ACC112 (cell line): ENCODE measurements at regions not wholly inside any gene's neighbourhood (a gene's known extent, or its start where the extent isn't known, plus 50 kb on each side); places are given as distances from the start of the nearest gene placed in this dataset.
A peak's percentile ranks its signal among the peaks of the same experiment; 100 is the strongest.

Source experiments
- H2AFZ ChIP-seq: fragments of 200-600 bp; sonication (generic); one replicate; pipeline ENCODE4 v1.6.0; 2017; ENCODE audit warnings: antibody characterized with exemption, low read length; ENCODE audit not compliant: unreplicated experiment
- H3K27ac ChIP-seq: fragments of 200-600 bp; sonication (generic); 2 replicates; pipeline ENCODE4 v1.5.1; 2014; ENCODE audit warnings: low read depth, mild to moderate bottlenecking, antibody characterized with exemption, low read length, moderate library complexity
- H3K27me3 ChIP-seq: fragments of 200-600 bp; sonication (generic); 2 replicates; pipeline ENCODE4 v1.6.1; 2014; ENCODE audit warnings: mild to moderate bottlenecking, antibody characterized with exemption, low read length, moderate library complexity, mixed read lengths; ENCODE audit not compliant: insufficient read depth
- H3K36me3 ChIP-seq: fragments of 200-600 bp; sonication (generic); 2 replicates; pipeline ENCODE4 v1.6.1; 2016; ENCODE audit warnings: mild to moderate bottlenecking, antibody characterized with exemption, low read length, moderate library complexity, mixed read lengths; ENCODE audit not compliant: insufficient read depth
- H3K4me1 ChIP-seq: fragments of 200-600 bp; sonication (generic); one replicate; pipeline ENCODE4 v1.6.1; 2016; ENCODE audit warnings: low read length, mixed read lengths; ENCODE audit not compliant: insufficient read depth, unreplicated experiment, control insufficient read depth
- H3K4me3 ChIP-seq: fragments of 200-600 bp; sonication (generic); 2 replicates; pipeline ENCODE4 v1.5.1; 2014; ENCODE audit warnings: mild to moderate bottlenecking, low read depth, low read length
- H3K79me2 ChIP-seq: fragments of 200-600 bp; sonication (generic); one replicate; pipeline ENCODE4 v1.6.0; 2016; ENCODE audit warnings: low read length; ENCODE audit not compliant: control insufficient read depth, unreplicated experiment, insufficient read depth

DNA sequence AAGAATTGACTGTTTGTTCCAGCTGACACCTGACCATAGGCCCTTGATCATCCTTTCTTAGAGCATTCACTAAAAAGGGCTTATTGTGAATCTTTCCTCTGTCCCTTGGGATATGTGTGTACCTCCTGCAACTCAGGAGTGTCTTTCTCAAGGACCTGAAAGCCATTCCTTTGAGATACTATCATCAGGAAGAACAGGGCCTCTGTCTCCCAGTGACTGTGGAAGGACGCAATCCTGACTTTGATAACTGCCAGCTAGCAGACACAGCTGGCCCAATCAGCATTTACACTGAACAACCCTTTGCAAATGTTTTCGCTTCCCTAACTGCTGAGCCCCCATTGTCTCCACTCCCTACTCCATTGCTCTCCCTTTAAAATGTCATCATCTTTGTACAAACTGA is 144.4 kb downstream of the RMI1 start:
- Histone ChIP-seq H2AFZ (no peak overlapping the region), H3K79me2 (no peaks in the 10 kb centered on the region), H3K36me3 (no peaks in the 10 kb centered on the region)

DNA sequence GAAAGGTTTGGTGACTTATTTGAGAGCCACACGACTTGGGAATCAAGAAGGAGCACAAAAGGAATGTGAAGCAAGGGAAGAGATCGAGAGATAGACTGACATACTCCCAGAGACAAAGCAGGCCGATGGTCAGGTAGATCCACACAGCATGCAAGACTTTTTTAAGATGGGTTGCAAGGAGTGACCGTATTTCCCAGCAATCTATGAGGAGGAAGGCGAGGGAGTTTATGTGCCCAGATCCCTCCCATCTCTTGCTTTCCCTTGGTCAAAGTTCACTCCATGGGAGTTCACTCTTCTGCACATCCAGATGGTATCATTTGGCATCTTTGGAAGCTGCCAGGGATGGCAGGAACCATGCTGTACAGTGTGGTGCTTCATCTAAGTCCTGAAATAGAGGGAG is 148.9 kb downstream of the RMI1 start:
- no peaks in the 10 kb centered on the region for H3K36me3 ChIP-seq
- H3K4me1 ChIP-seq: no peaks in the 10 kb centered on the region
- no peak overlapping the region for H2AFZ ChIP-seq
- no peak overlapping the region for H3K27ac ChIP-seq
- no peaks in the 10 kb centered on the region for H3K79me2 ChIP-seq
- no peak overlapping the region for H3K4me3 ChIP-seq
- H3K27me3 ChIP-seq: peaks cover 4% of the 10 kb centered on the region; the same call in 1 of the 2 replicates

More for the DNA sequence above, 144.4 kb downstream of the RMI1 start:
- peaks cover 4% of the 10 kb centered on the region; the same call in 1 of the 2 replicates for H3K27me3 ChIP-seq
- H3K4me1 ChIP-seq: no peaks in the 10 kb centered on the region
- no peak overlapping the region for H3K4me3 ChIP-seq
- no peak overlapping the region for H3K27ac ChIP-seq

DNA sequence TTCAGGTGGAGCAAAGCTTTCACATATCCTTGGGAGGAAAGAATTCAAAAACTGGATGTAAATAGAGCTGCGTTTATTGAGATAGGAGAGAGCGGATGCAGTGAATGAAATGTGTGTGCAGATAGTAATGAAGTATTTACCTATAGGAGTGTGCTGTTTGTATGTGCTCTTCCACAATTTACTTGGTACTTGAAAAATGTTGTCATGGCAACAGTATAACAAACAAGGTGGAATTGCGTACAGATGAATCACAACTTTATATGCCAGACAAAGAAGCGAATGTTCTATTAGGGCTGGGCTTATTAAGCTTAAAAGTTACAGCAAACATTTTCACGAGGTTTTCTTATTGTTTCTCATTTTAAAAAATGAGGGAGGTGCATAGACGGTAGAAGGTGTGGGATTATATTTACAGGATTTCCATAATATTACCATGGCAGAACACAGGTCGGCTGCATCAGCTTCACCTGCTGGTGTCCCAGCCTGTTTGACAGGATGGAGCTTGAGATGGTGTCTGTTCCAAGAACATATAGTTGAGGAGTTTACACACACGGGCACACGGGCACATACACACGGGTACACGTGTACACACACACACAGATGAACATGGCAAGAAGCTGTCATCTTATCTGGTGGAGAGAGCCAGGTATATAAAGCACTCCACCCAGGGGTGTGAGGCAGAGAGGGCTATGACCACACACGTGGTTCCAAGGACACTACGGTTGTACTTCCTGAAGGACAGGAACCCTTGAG is 155.7 kb downstream of the RMI1 start:
- Histone ChIP-seq H3K27me3 (peaks cover 29% of the 10 kb centered on the region), H3K27ac (no peak overlapping the region), H3K36me3 (no peaks in the 10 kb centered on the region), H3K79me2 (no peaks in the 10 kb centered on the region), H3K4me1 (peaks cover 3% of the 10 kb centered on the region), H3K4me3 (no peak overlapping the region), H2AFZ (no peak overlapping the region)

DNA sequence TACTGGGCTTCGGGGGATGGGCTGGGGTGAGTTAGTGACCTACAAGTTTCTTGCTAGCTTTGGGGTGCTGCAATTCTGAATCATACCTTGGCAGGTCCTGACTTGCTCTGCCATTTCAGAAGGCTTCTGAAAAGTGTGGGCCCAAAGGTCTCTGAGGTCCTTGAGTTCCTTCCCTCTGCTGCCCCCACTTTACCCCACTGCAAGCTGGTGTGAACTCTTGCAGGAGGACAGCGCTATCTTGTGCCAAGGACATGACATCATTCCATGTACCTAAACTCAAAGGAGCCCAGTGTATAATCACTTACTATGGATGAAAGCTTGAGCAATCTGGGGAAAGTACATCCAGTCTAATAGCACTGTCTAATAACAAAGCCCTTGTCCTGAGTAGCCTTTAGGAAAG is 157.4 kb downstream of the RMI1 start:
- Histone ChIP-seq H3K4me3 (no peak overlapping the region), H3K4me1 (peaks cover 3% of the 10 kb centered on the region), H3K79me2 (no peaks in the 10 kb centered on the region), H2AFZ (no peak overlapping the region), H3K36me3 (no peaks in the 10 kb centered on the region), H3K27ac (no peak overlapping the region), H3K27me3 (peaks cover 43% of the 10 kb centered on the region)

DNA sequence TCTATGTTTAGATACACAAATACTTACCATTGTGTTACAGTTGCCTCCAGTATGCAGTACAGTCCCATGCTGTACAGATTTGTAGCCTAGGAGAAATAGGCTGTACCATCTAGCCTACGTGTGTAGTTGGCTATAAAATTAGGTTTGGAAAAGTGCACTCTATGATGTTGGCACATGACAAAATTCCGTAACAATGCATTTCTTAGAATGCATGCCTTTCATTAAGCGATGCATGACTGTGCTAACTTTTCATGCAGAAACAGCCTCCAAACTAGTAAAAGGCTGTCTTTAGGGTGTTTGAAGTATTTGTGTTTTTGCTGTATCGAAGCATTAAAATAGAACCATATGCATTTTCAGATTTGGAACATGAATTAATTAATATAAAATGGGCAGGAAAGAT is 157.9 kb downstream of the RMI1 start:
- Histone ChIP-seq H3K27ac (no peak overlapping the region), H3K4me3 (no peak overlapping the region), H2AFZ (no peak overlapping the region), H3K4me1 (peaks cover 3% of the 10 kb centered on the region), H3K79me2 (no peaks in the 10 kb centered on the region), H3K36me3 (no peaks in the 10 kb centered on the region), H3K27me3 (peaks cover 43% of the 10 kb centered on the region)

DNA sequence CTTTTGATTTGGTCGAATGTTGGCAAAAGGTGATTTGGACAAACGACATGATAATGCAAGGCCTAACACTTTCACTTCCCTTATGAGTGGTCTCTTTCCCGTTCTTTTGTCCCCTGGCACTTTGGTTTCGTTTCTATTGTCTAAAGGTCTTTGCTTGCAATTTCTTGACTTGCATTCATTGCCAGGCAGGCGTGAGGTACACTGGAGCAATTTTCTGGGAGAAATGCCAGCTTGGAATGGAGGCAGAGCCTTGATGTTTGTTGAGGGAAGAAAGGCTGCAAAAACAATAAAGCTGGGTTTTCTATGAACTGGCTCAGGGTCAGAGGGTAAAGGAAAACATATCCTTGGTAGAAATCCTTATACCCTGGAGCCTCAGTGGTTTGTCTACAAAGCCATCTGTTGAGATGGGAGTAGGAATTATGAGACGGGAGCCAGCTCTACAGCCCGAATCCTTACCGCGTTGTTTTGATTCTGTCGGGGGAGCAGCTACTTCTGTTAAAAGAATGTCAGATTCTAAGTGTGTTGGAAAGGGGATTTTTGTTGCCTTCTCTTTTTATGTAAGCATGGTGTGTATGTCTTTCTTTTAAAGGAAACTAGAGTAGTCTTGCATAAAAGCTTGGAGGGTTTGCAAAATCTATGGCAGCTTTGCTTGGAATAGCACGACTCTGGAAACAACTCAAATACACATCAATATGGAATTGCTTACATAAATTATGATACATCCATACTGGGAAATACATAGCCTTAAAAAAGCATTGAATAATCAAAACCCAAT is 158.9 kb downstream of the RMI1 start:
- Histone ChIP-seq H3K27ac (no peak overlapping the region), H2AFZ (no peak overlapping the region), H3K4me1 (peaks cover 3% of the 10 kb centered on the region), H3K27me3 (peaks cover 47% of the 10 kb centered on the region), H3K4me3 (no peak overlapping the region), H3K36me3 (no peaks in the 10 kb centered on the region), H3K79me2 (no peaks in the 10 kb centered on the region)

DNA sequence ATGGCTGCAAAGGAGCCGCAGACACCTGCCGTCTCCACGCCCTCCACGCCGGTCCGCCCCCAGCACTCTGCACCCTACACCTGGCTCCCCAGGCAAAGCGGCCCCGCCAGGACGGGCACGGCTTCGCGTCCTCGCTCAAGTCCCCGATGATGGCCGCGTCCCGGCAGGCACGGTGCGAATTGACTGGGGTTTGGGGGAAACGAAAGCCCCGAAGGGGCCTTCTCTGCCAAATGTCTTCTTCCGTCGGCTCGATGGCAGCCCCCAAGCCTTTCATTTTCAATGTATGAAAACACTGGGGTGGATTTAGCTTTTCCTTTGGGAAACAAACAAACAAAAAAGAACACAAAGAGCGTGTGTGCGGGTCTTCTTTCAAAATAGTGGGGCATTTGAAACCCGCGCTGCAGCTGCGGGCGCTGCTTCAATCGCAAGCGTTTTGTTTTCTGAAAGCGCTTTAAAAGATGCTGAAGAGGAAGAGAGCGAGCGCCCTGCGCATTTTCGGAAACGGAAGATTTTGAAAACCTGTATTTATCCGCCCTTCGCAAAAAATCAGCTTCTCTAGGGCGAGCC is 160.0 kb downstream of the RMI1 start:
- peak overlapping the region; percentile 72 for H3K4me3 ChIP-seq
- H2AFZ ChIP-seq: no peak overlapping the region

DNA sequence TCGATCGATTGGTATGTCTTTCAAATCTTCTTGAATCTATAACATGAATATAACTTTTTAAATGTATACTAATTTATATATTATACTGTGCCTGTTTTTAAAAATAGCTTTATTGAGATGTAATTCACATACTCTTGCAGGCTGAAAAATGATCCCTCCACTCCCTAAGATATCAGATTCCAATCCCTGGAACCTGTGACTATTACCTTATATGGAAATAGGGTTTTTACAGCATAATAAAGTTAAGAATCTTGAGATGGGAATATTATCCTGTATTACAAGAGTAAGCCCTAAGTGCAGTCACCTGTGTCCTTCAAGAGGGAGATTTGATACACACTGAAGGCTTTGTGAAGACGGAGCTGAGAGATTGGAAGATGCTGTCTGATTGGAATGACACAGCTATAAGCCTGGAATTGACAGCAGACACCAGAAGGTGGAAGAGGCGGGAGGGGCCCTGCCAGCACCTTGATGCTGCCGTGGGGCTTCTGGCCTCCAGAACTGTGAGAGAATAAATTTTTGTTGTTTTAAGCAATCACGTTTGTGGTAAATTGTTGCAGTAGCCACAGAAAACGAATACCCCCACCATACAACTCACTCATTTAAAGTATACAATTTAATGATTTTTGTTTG is 161.3 kb downstream of the RMI1 start:
- H3K27ac ChIP-seq: no peak overlapping the region
- H3K79me2 ChIP-seq: no peaks in the 10 kb centered on the region
- H3K4me1 ChIP-seq: no peaks in the 10 kb centered on the region
- no peak overlapping the region for H3K4me3 ChIP-seq
- no peak overlapping the region for H2AFZ ChIP-seq
- H3K27me3 ChIP-seq: peaks cover 47% of the 10 kb centered on the region
- no peaks in the 10 kb centered on the region for H3K36me3 ChIP-seq

More for the DNA sequence above, 160.0 kb downstream of the RMI1 start:
- Histone ChIP-seq H3K27me3 (peaks cover 47% of the 10 kb centered on the region), H3K79me2 (no peaks in the 10 kb centered on the region), H3K27ac (no peak overlapping the region), H3K4me1 (peaks cover 3% of the 10 kb centered on the region), H3K36me3 (no peaks in the 10 kb centered on the region)

DNA sequence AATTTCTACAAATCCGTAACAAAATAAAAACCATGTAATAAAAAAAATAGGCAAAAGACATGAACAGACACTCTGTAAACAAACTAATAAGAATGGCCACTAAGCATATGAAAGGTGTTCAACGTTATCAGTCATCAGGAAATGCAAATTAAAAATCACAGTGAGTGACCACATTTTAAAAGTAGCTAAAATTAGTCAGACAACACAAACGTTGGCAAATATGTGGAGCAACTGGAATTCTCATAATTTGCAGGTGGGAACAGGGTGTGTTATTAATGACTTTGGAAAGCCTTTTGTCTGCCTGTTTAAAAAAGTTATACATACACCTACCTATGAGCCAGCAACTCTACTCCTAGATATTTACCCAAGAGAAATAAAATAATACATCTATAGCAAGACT is 164.4 kb downstream of the RMI1 start:
- H3K27me3 ChIP-seq: peaks cover 31% of the 10 kb centered on the region

DNA sequence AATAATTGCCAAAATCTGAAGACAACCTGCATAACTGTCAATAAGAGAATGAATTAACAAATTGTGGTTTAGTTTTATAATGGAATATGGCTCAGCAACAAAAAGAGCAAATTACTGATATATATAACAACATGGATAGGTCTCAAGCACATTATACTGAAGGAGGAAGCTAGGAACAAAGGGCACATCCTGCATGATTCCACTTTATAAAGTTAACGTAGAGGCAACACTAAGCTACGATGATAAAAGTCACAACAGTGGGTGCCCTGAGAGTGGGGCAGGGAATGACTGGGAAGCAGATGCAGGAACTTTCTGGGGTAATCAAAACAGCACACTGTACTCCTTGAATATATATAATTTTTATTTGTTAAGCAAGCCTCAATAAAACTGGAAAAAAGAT is 165.2 kb downstream of the RMI1 start:
- Histone ChIP-seq H3K36me3 (no peaks in the 10 kb centered on the region), H3K79me2 (no peaks in the 10 kb centered on the region), H3K27me3 (peaks cover 23% of the 10 kb centered on the region), H3K4me3 (no peak overlapping the region), H3K4me1 (no peaks in the 10 kb centered on the region), H3K27ac (no peak overlapping the region), H2AFZ (no peak overlapping the region)

More for the DNA sequence above, 164.4 kb downstream of the RMI1 start:
- Histone ChIP-seq H3K27ac (no peak overlapping the region), H3K79me2 (no peaks in the 10 kb centered on the region), H3K4me3 (no peak overlapping the region), H3K4me1 (no peaks in the 10 kb centered on the region), H2AFZ (no peak overlapping the region), H3K36me3 (no peaks in the 10 kb centered on the region)
